BLaER1 treated with 17β-estradiol and CSF1 and Interleukin-3, amounts not matched to agents 10 nM and 100 nM (cell line): ENCODE measurements at regions not wholly inside any gene's neighbourhood (a gene's known extent, or its start where the extent isn't known, plus 50 kb on each side); places are given as distances from the start of the nearest gene placed in this dataset.

ENCODE experiments used
- H3K27ac ChIP-seq, 11 experiments: shearing (Covaris generic); formaldehyde crosslinking; 2 replicates each; pipeline ENCODE4 v1.8.1; 2022
- H3K27me3 ChIP-seq, 11 experiments: shearing (Covaris generic); formaldehyde crosslinking; 2 replicates each; pipeline ENCODE4 v1.8.1; 2022
- H3K36me3 ChIP-seq, 11 experiments: shearing (Covaris generic); formaldehyde crosslinking; 2 replicates each; pipeline ENCODE4 v1.8.1; 2022
- H3K4me1 ChIP-seq, 10 experiments: shearing (Covaris generic); formaldehyde crosslinking; 2 replicates each; pipeline ENCODE4 v1.8.1; 2022
- H3K4me2 ChIP-seq, 11 experiments: shearing (Covaris generic); formaldehyde crosslinking; 2 replicates each; pipeline ENCODE4 v1.8.1; 2022
- H3K4me3 ChIP-seq, 10 experiments: shearing (Covaris generic); formaldehyde crosslinking; 2 replicates each; pipeline ENCODE4 v1.8.1; 2022
- H3K9ac ChIP-seq, 11 experiments: shearing (Covaris generic); formaldehyde crosslinking; 2 replicates each; pipeline ENCODE4 v1.8.1; 2022
- H3K9me3 ChIP-seq, 11 experiments: shearing (Covaris generic); formaldehyde crosslinking; replicated peaks in 1 of 11; 2 replicates each; pipeline ENCODE4 v1.8.1; 2022
- H4K20me1 ChIP-seq, 11 experiments: shearing (Covaris generic); formaldehyde crosslinking; 2 replicates each; pipeline ENCODE4 v1.8.1; 2022
- Cebpa-rat ChIP-seq, 11 experiments: shearing (Covaris generic); IDR thresholded peaks; 2 replicates each; pipeline ENCODE4 v1.8.1; 2022

DNA sequence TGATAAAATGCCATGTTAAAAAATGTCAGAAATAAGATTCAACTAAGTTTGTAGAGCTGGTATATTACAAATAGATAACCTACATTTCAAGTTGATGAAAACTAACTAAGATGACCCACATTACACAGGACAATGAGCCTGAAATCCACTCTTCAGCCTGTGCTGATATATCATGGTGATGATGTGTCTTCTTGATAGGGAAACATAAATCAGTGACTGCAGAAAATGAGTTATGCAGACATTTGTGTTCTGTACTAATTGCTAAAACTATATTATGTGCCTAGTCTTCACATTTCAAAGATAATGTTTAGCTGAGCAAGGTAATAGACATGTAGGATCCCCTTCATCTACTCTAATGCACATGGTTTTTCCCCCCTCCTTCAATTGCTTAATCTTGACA lies 331.6 kb upstream of the F9 start:
- Histone ChIP-seq H3K36me3 (no peaks in the 10 kb centered on the region), H4K20me1 (peaks cover 0 to 5% (median 0%) of the 10 kb centered on the region in 11 experiments; a peak in 4 of 22 replicates), H3K9me3 (peaks cover 0 to 21% (median 12%) of the 10 kb centered on the region in 11 experiments; a peak in 16 of 22 replicates), H3K4me1 (no peaks in the 10 kb centered on the region), H3K4me2 (no peak overlapping the region), H3K4me3 (no peak overlapping the region), H3K9ac (no peak overlapping the region), H3K27ac (no peak overlapping the region), H3K27me3 (peaks cover 86 to 95% (median 92%) of the 10 kb centered on the region in 11 experiments)
- TF ChIP-seq Cebpa-rat (IDR thresholded peaks at IDR 0.05) = no peak

- Histone ChIP-seq H3K27ac (no peak overlapping the region), H4K20me1 (no peaks in the 10 kb centered on the region; a peak in 2 of 22 replicates), H3K9me3 (peaks cover 0 to 10% (median 7%) of the 10 kb centered on the region in 11 experiments; a peak in 10 of 22 replicates), H3K9ac (no peak overlapping the region), H3K4me2 (no peak overlapping the region), H3K4me1 (no peaks in the 10 kb centered on the region), H3K36me3 (no peaks in the 10 kb centered on the region), H3K4me3 (no peak overlapping the region), H3K27me3 (peaks cover 87 to 99% (median 96%) of the 10 kb centered on the region in 11 experiments)
- TF ChIP-seq Cebpa-rat (IDR thresholded peaks at IDR 0.05) = no peak
Observed at GRCh38 chrX:139196890-139197289, 333.6 kb upstream of the F9 start.

- H3K36me3 ChIP-seq = no peaks in the 10 kb centered on the region
- H3K9me3 ChIP-seq = peaks cover 0 to 10% (median 7%) of the 10 kb centered on the region in 11 experiments; a peak in 10 of 22 replicates
- H3K4me3 ChIP-seq = no peak overlapping the region
- H3K4me2 ChIP-seq = no peak overlapping the region
- H3K9ac ChIP-seq = no peak overlapping the region
- no peak overlapping the region for H3K27ac ChIP-seq
- H3K4me1 ChIP-seq = no peaks in the 10 kb centered on the region
- no peak for TF ChIP-seq Cebpa-rat (IDR thresholded peaks at IDR 0.05)
- no peaks in the 10 kb centered on the region; a peak in 1 of 22 replicates for H4K20me1 ChIP-seq
- peaks cover 90 to 99% (median 98%) of the 10 kb centered on the region in 11 experiments for H3K27me3 ChIP-seq
Observed at GRCh38 chrX:139194571-139195280, 335.8 kb upstream of the F9 start.

DNA sequence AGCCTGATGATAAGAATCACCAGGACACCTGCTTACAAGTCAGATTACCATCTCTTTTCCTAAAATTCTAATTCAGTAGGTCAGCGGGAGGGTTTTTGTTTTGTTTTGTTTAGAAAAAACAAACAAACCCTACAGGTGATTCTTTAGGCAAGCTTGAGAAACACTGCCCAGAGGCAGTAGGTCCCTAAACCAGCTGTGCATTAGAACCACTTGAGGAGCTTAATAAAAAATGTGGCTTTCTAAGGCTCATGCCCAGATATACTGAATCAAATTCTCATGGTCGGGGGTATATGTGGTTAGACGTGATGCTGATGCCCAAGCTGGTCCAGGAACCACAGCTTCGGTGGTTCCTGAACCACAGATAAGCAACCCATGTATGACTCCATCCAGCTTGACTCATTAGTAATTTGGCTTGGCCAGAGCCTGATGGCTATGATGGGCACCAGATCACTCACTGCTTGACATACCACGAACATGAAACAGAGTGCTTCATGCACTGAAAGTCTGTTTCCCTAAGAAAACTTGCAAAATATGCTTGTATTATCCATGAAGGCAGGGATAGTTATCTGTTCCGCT lies 338.1 kb upstream of the F9 start:
- H3K27me3 ChIP-seq = peaks cover 90 to 99% (median 98%) of the 10 kb centered on the region in 11 experiments
- H3K4me2 ChIP-seq = no peak overlapping the region
- peaks cover 0 to 10% (median 7%) of the 10 kb centered on the region in 11 experiments; a peak in 10 of 22 replicates for H3K9me3 ChIP-seq
- TF ChIP-seq Cebpa-rat (IDR thresholded peaks at IDR 0.05) = no peak
- H3K36me3 ChIP-seq = no peaks in the 10 kb centered on the region
- H3K9ac ChIP-seq = no peak overlapping the region
- H3K4me1 ChIP-seq = no peaks in the 10 kb centered on the region
- no peak overlapping the region for H3K4me3 ChIP-seq
- H3K27ac ChIP-seq = no peak overlapping the region
- H4K20me1 ChIP-seq = no peaks in the 10 kb centered on the region; a peak in 1 of 22 replicates

DNA sequence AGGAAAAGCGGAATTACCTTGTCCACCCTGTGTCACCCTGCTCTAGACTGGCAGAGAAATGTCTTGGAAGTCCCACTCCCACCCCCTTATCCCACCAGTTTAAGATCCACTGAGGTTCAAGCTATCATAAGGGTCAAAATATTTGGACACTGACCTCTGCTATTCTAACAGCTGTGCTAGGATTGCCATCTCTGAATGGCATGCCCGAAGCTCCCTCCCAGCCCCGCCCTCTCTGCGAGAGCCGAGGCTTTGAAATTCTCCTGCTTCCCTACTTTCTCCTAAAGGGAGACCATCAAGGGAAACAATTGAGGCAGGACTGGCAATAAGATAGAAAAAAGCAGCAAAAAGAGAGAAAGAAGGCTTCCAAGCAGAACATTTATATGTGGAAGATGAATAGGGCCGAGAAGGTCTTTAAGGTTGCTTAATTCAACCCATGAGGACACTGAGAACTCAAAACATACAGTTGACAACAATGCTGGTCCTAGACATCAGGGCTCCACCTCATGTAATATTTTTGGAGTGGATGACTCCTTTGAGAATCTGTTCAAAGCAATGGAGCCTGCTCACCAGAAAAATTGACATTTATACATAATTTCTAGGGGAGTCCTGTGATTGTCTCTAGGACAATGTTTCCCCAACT lies 338.7 kb upstream of the F9 start:
- no peak overlapping the region for H3K27ac ChIP-seq
- H3K4me1 ChIP-seq = no peaks in the 10 kb centered on the region
- H3K4me2 ChIP-seq = no peak overlapping the region
- no peaks in the 10 kb centered on the region; a peak in 1 of 22 replicates for H4K20me1 ChIP-seq
- no peak overlapping the region for H3K4me3 ChIP-seq
- no peak overlapping the region for H3K9ac ChIP-seq
- TF ChIP-seq Cebpa-rat (IDR thresholded peaks at IDR 0.05) = no peak
- peaks cover 0 to 10% (median 7%) of the 10 kb centered on the region in 11 experiments; a peak in 10 of 22 replicates for H3K9me3 ChIP-seq
- H3K27me3 ChIP-seq = peaks cover 88 to 99% (median 98%) of the 10 kb centered on the region in 11 experiments
- no peaks in the 10 kb centered on the region for H3K36me3 ChIP-seq

GRCh38 chrX:139191286-139191685 lies 339.3 kb upstream of the F9 start:
- H3K9me3 ChIP-seq = peaks cover 0 to 10% (median 7%) of the 10 kb centered on the region in 11 experiments; a peak in 10 of 22 replicates

DNA sequence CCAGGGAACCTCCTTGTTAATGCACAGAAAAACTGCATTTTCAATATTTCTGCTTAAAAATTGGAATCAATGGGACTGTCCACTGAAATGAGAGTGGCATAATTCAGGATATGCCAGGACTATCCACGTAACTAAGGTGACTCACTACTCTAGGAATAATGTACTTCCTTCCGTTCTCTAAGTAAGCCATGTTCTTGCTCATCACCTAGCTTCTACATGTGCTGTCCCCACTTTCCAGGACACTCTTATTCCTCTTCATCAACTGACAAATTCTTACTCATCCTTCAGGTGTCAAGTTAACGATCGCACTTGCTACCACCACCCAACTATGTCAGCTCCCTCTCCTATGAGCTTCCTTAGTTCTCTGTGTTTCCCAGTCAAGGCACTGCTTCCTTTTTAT lies 342.8 kb upstream of the F9 start:
- no peak for TF ChIP-seq Cebpa-rat (IDR thresholded peaks at IDR 0.05)

More at GRCh38 chrX:139191286-139191685, 339.3 kb upstream of the F9 start:
- H3K27me3 ChIP-seq = peaks cover 88 to 99% (median 98%) of the 10 kb centered on the region in 11 experiments
- H3K4me2 ChIP-seq = no peak overlapping the region
- no peak overlapping the region for H3K9ac ChIP-seq
- no peaks in the 10 kb centered on the region for H3K4me1 ChIP-seq
- no peak for TF ChIP-seq Cebpa-rat (IDR thresholded peaks at IDR 0.05)
- H4K20me1 ChIP-seq = no peaks in the 10 kb centered on the region; a peak in 1 of 22 replicates
- no peak overlapping the region for H3K27ac ChIP-seq
- no peak overlapping the region for H3K4me3 ChIP-seq
- no peaks in the 10 kb centered on the region for H3K36me3 ChIP-seq

DNA sequence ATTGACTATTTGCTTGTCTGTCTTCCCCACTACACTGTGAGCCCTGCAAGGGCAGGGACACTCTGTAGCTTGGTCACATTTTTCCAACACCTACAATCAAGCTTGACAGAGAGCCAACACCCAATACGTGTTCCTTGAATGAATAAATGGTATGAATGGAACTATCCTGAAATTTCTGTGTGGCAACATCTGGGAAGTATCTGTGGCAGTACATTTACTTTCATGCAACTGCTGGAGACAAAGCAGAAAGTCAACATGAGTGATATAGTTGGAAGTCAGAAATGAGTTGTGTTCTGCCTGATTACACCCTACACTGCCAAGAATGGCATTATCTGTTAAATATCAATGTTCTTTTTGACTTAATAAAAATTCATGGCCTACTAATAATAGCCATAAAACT lies 343.5 kb upstream of the F9 start:
- Histone ChIP-seq H3K27ac (no peak overlapping the region), H3K9me3 (no peaks in the 10 kb centered on the region), H3K4me3 (no peak overlapping the region), H3K9ac (no peak overlapping the region), H3K27me3 (peaks cover 83 to 100% (median 99%) of the 10 kb centered on the region in 11 experiments), H3K4me2 (no peak overlapping the region), H4K20me1 (no peaks in the 10 kb centered on the region; a peak in 2 of 22 replicates), H3K36me3 (no peaks in the 10 kb centered on the region), H3K4me1 (peaks cover 0 to 10% (median 0%) of the 10 kb centered on the region in 10 experiments; a peak in 5 of 20 replicates)
- no peak for TF ChIP-seq Cebpa-rat (IDR thresholded peaks at IDR 0.05)

More for the DNA sequence above, 342.8 kb upstream of the F9 start:
- Histone ChIP-seq H4K20me1 (no peaks in the 10 kb centered on the region; a peak in 2 of 22 replicates), H3K4me2 (no peak overlapping the region), H3K9me3 (no peaks in the 10 kb centered on the region), H3K4me1 (peaks cover 0 to 5% (median 0%) of the 10 kb centered on the region in 10 experiments; a peak in 5 of 20 replicates), H3K27me3 (peaks cover 83 to 100% (median 99%) of the 10 kb centered on the region in 11 experiments), H3K36me3 (no peaks in the 10 kb centered on the region), H3K27ac (no peak overlapping the region), H3K9ac (no peak overlapping the region), H3K4me3 (no peak overlapping the region)

DNA sequence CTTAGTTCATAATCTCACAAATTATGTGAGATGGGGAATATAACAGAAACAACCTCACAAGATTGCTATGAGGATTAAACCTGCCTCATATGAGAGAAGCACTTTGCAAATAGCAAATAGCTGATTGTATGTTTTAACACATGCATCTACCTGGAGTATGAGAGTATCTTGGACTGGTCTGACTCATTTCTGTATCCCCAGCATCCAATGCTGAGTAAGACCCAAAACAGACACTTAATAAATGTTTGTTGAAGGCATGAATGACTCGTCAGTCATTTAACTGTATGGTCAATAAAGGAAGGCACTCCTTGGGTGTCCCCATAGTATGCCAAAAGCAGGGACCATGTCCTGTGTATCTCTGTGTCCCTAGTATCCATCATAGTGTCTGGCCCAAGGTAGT lies 350.9 kb upstream of the F9 start:
- H3K9me3 ChIP-seq = peaks cover 0 to 9% (median 0%) of the 10 kb centered on the region in 11 experiments; a peak in 3 of 22 replicates

More for the DNA sequence above, 350.9 kb upstream of the F9 start:
- Histone ChIP-seq H3K4me2 (no peak overlapping the region), H3K27ac (no peak overlapping the region), H3K4me3 (no peak overlapping the region), H3K9ac (no peak overlapping the region), H3K4me1 (peaks cover 0 to 10% (median 0%) of the 10 kb centered on the region in 10 experiments; a peak in 5 of 20 replicates), H3K36me3 (no peaks in the 10 kb centered on the region), H3K27me3 (peaks cover 54 to 94% (median 82%) of the 10 kb centered on the region in 11 experiments), H4K20me1 (no peaks in the 10 kb centered on the region)
- TF ChIP-seq Cebpa-rat (IDR thresholded peaks at IDR 0.05) = no peak
